Endothelial cell of umbilical vein (primary cell): ENCODE measurements at regions not wholly inside any gene's neighbourhood (a gene's known extent, or its start where the extent isn't known, plus 50 kb on each side); places are given as distances from the start of the nearest gene placed in this dataset.

Source experiments
- EZH2 ChIP-seq: IDR thresholded peaks from 2 replicates; pipeline ENCODE4 v1.6.1; 2012; ENCODE audit warnings: borderline replicate concordance, low read depth, mild to moderate bottlenecking, moderate library complexity, low read length, inconsistent platforms; ENCODE audit not compliant: severe bottlenecking
- POLR2A ChIP-seq: IDR thresholded peaks from 2 replicates; pipeline ENCODE4 v1.6.1; 2012; ENCODE audit warnings: low read depth, mild to moderate bottlenecking, control low read depth, low read length
- POLR2AphosphoS5 ChIP-seq: IDR thresholded peaks from 2 replicates; pipeline ENCODE4 v1.6.1; 2012; ENCODE audit warnings: low read depth, mild to moderate bottlenecking, control low read depth, low read length, moderate library complexity; ENCODE audit not compliant: insufficient read depth
- TF ChIP-seq, protein P1 (sequence below), 2 donors: IDR thresholded peaks; 1 replicate in 1 of 2; 2 replicates in 1 of 2; pipeline ENCODE4 v1.5.1; 2011; ENCODE audit warnings: low read length in 2 of 2, mild to moderate bottlenecking in 2 of 2, moderate library complexity in 2 of 2, control low read depth in 1 of 2, inconsistent platforms in 1 of 2, low read depth in 1 of 2; ENCODE audit not compliant: insufficient read depth in 1 of 2; ENCODE audit errors: extremely low read depth in 1 of 2

DNA sequence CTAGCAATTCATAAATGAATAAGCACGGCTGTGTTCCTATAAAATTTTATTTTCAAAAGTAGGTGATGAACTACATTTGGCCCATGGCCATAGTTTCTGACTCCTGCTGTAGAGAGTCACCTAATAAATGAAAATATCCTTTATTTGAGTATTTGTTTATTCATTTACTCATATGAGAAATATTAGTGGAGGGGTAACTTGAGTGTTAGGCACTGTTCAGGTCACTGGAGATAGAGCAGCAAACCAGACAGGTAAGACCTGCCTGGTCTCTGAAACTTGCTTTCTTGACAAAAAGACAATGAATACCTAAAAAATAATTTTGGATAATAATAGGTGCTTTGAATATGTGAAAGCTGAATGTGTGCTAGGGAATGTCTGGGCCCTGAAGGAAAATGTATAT, 68.8 kb downstream of the YIPF5 start:
- TF ChIP-seq, protein P1, sequence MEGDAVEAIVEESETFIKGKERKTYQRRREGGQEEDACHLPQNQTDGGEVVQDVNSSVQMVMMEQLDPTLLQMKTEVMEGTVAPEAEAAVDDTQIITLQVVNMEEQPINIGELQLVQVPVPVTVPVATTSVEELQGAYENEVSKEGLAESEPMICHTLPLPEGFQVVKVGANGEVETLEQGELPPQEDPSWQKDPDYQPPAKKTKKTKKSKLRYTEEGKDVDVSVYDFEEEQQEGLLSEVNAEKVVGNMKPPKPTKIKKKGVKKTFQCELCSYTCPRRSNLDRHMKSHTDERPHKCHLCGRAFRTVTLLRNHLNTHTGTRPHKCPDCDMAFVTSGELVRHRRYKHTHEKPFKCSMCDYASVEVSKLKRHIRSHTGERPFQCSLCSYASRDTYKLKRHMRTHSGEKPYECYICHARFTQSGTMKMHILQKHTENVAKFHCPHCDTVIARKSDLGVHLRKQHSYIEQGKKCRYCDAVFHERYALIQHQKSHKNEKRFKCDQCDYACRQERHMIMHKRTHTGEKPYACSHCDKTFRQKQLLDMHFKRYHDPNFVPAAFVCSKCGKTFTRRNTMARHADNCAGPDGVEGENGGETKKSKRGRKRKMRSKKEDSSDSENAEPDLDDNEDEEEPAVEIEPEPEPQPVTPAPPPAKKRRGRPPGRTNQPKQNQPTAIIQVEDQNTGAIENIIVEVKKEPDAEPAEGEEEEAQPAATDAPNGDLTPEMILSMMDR (IDR thresholded peaks at IDR 0.05; ENCODE audit: extremely low read depth in 1 of 2, insufficient read depth in 1 of 2, low read depth in 1 of 2, low read length in 2 of 2), result no peak
- no peak for TF ChIP-seq POLR2A
- TF ChIP-seq POLR2AphosphoS5, result no peak
- TF ChIP-seq EZH2, result no peak
